ENCODE measurements at regions not wholly inside any gene's neighbourhood (a gene's known extent, or its start where the extent isn't known, plus 50 kb on each side); places are given as distances from the start of the nearest gene placed in this dataset.

- Mint-ChIP-seq H3K36me3 (no peaks in the 10 kb centered on the region), H3K27me3 (peaks cover 9% of the 10 kb centered on the region), H3K9me3 (ENCODE audit: low read depth) (no peaks in the 10 kb centered on the region), H3K4me3 (no peak overlapping the region), H3K4me1 (ENCODE audit: low read depth) (peaks cover 2% of the 10 kb centered on the region), H3K27ac (no peak overlapping the region)
Observed at GRCh38 chr20:52267418-52267817, 75.8 kb upstream of the ZFP64 start.

DNA sequence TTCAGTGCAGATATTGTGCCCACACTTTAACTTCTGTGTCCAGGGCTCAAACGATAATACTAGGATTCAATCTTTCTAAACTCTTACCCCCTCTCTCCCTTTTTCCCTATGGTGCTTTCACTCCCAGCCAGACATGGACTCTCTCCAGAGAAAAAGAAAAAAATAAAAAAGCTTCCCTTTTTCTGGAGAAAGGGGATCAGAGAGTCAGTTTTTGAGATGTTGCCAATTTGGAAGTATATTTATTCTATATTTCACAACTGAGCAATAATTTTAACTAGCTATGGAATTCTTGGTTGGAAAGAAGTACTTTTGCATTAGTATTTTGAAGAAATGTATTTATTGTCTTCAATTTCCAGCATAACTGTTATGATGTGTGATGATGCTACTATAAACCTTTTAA, 72.2 kb upstream of the ZFP64 start:
- no peaks in the 10 kb centered on the region for H3K36me3 Mint-ChIP-seq
- peaks cover 2% of the 10 kb centered on the region for H3K4me1 Mint-ChIP-seq (ENCODE audit: low read depth)
- H3K27me3 Mint-ChIP-seq = peaks cover 9% of the 10 kb centered on the region
- no peak overlapping the region for H3K4me3 Mint-ChIP-seq
- no peak overlapping the region for H3K27ac Mint-ChIP-seq
- no peaks in the 10 kb centered on the region for H3K9me3 Mint-ChIP-seq (ENCODE audit: low read depth)

DNA sequence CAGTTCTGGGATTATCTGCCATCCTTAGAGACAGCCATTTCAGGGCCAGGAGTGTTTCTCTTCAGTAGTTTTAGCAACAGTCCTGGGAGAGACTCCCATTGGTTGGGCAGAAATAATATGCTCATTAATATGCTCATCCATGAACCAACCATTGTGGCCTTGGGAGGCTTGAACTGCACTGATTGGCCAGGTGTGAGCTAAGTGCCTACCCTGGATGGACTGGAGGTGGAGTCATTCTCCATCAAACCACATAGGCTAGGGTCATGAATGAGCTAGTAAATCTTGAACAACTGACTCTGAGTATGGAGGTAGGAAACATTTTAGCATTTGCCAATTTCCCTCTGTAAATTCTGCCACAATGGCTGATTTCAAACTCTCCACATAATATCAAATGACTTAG, 70.2 kb upstream of the ZFP64 start:
- Mint-ChIP-seq H3K27ac (no peak overlapping the region), H3K4me1 (ENCODE audit: low read depth) (peaks cover 2% of the 10 kb centered on the region), H3K27me3 (peaks cover 11% of the 10 kb centered on the region), H3K9me3 (ENCODE audit: low read depth) (peaks cover 4% of the 10 kb centered on the region), H3K4me3 (no peak overlapping the region), H3K36me3 (peaks cover 3% of the 10 kb centered on the region)

DNA sequence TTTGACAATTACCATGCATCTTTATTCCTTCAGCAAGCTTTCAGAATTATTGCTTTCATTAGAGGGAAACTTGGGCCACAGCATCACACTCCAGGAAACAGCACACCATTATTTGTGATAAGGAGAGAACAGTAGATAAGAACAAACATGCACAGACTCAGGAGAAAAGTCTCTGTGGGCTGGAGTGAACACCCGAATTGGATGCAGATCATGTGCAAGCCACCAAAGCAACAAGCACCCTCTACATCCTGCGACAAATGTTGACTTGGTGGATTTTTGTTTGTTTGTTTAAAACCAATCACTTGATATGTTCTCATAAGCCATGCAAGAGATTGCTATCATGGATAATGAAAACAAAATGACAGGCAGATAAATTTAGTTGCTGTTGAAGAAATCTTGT, 67.7 kb upstream of the ZFP64 start:
- H3K9me3 Mint-ChIP-seq (ENCODE audit: low read depth) = peaks cover 4% of the 10 kb centered on the region
- H3K36me3 Mint-ChIP-seq = peaks cover 3% of the 10 kb centered on the region
- no peak overlapping the region for H3K27ac Mint-ChIP-seq
- H3K4me1 Mint-ChIP-seq (ENCODE audit: low read depth) = no peaks in the 10 kb centered on the region
- H3K27me3 Mint-ChIP-seq = peaks cover 5% of the 10 kb centered on the region
- no peak overlapping the region for H3K4me3 Mint-ChIP-seq

GRCh38 chr20:52256454-52256853, 64.9 kb upstream of the ZFP64 start:
- Mint-ChIP-seq H3K36me3 (peaks cover 7% of the 10 kb centered on the region), H3K27me3 (peaks cover 2% of the 10 kb centered on the region), H3K27ac (no peak overlapping the region)

GRCh38 chr20:52252664-52253063, 61.1 kb upstream of the ZFP64 start:
- peaks cover 4% of the 10 kb centered on the region for H3K27me3 Mint-ChIP-seq
- no peak overlapping the region for H3K27ac Mint-ChIP-seq
- H3K9me3 Mint-ChIP-seq (ENCODE audit: low read depth) = peaks cover under 1% of the 10 kb centered on the region
- H3K4me3 Mint-ChIP-seq = no peak overlapping the region
- H3K36me3 Mint-ChIP-seq = peaks cover 3% of the 10 kb centered on the region
- no peaks in the 10 kb centered on the region for H3K4me1 Mint-ChIP-seq (ENCODE audit: low read depth)

More at GRCh38 chr20:52256454-52256853, 64.9 kb upstream of the ZFP64 start:
- Mint-ChIP-seq H3K9me3 (ENCODE audit: low read depth) (peaks cover 4% of the 10 kb centered on the region), H3K4me1 (ENCODE audit: low read depth) (no peaks in the 10 kb centered on the region), H3K4me3 (no peak overlapping the region)

GRCh38 chr20:52251827-52252226, 60.2 kb upstream of the ZFP64 start:
- Mint-ChIP-seq H3K27ac (no peak overlapping the region), H3K9me3 (ENCODE audit: low read depth) (no peaks in the 10 kb centered on the region), H3K4me1 (ENCODE audit: low read depth) (no peaks in the 10 kb centered on the region), H3K4me3 (no peak overlapping the region), H3K27me3 (peaks cover 4% of the 10 kb centered on the region), H3K36me3 (peaks cover 3% of the 10 kb centered on the region)

DNA sequence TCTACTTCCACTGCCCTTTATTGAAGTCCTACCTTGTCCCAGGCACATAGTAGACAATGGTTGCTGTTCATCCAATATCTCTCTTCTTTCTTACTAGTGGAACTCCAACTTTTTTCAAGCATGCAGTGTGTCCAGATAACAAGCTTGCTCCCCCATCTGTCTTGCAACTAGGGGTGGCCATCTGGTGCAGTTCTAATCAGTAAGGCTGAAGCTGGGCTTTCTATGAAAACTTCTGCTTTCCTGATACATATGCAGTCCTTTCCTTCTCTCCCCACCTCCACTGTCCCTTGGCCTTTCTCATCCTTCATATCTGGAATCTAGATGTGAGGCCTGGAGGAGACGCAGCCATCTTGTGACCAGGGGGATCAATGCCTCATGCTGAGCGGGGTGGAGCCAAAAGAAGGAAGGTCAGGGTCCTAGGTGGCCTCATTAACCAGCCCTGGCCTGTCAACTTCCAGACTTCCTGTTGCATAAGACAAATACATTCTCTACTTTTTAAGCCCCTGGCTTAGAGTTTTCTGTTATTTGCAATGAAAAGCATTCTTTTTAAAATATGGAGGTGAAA, 59.6 kb upstream of the ZFP64 start:
- Mint-ChIP-seq H3K27me3 (peaks cover 4% of the 10 kb centered on the region), H3K4me1 (ENCODE audit: low read depth) (no peaks in the 10 kb centered on the region), H3K9me3 (ENCODE audit: low read depth) (no peaks in the 10 kb centered on the region), H3K4me3 (no peak overlapping the region), H3K36me3 (peaks cover 3% of the 10 kb centered on the region), H3K27ac (no peak overlapping the region)

- no peak overlapping the region for H3K4me3 Mint-ChIP-seq
- peaks cover 4% of the 10 kb centered on the region for H3K27me3 Mint-ChIP-seq
- no peaks in the 10 kb centered on the region for H3K36me3 Mint-ChIP-seq
- no peak overlapping the region for H3K27ac Mint-ChIP-seq
- H3K4me1 Mint-ChIP-seq (ENCODE audit: low read depth) = no peaks in the 10 kb centered on the region
- no peaks in the 10 kb centered on the region for H3K9me3 Mint-ChIP-seq (ENCODE audit: low read depth)
Observed at GRCh38 chr20:52247548-52247947, 56.0 kb upstream of the ZFP64 start.

GRCh38 chr20:52246366-52246765, 54.8 kb upstream of the ZFP64 start:
- no peak overlapping the region for H3K4me3 Mint-ChIP-seq
- peaks cover 4% of the 10 kb centered on the region for H3K27me3 Mint-ChIP-seq
- H3K27ac Mint-ChIP-seq = no peak overlapping the region
- H3K4me1 Mint-ChIP-seq (ENCODE audit: low read depth) = no peaks in the 10 kb centered on the region
- no peaks in the 10 kb centered on the region for H3K36me3 Mint-ChIP-seq
- no peaks in the 10 kb centered on the region for H3K9me3 Mint-ChIP-seq (ENCODE audit: low read depth)

DNA sequence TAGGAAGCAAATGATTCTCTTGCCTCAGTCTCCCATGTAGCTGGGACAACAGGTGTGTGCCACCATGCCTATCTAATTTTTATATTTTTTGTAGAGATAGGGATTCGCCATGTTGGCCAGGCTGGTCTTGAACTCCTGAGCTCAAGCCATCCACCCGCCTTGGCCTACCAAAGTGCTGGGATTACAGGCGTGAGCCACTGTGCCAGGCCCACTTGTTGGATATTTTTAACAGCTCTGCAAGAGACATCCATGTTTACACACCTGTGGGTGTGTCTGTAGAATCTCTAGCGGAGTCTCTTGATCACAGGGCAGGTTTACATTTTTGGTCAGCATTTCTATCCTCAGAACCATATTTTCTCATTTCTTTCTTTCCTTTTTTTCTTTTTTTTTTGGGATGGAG, 53.1 kb upstream of the ZFP64 start:
- H3K36me3 Mint-ChIP-seq = no peaks in the 10 kb centered on the region
- H3K4me3 Mint-ChIP-seq = no peak overlapping the region
- H3K27me3 Mint-ChIP-seq = peaks cover 4% of the 10 kb centered on the region
- H3K9me3 Mint-ChIP-seq (ENCODE audit: low read depth) = no peaks in the 10 kb centered on the region
- H3K27ac Mint-ChIP-seq = no peak overlapping the region
- H3K4me1 Mint-ChIP-seq (ENCODE audit: low read depth) = no peaks in the 10 kb centered on the region

DNA sequence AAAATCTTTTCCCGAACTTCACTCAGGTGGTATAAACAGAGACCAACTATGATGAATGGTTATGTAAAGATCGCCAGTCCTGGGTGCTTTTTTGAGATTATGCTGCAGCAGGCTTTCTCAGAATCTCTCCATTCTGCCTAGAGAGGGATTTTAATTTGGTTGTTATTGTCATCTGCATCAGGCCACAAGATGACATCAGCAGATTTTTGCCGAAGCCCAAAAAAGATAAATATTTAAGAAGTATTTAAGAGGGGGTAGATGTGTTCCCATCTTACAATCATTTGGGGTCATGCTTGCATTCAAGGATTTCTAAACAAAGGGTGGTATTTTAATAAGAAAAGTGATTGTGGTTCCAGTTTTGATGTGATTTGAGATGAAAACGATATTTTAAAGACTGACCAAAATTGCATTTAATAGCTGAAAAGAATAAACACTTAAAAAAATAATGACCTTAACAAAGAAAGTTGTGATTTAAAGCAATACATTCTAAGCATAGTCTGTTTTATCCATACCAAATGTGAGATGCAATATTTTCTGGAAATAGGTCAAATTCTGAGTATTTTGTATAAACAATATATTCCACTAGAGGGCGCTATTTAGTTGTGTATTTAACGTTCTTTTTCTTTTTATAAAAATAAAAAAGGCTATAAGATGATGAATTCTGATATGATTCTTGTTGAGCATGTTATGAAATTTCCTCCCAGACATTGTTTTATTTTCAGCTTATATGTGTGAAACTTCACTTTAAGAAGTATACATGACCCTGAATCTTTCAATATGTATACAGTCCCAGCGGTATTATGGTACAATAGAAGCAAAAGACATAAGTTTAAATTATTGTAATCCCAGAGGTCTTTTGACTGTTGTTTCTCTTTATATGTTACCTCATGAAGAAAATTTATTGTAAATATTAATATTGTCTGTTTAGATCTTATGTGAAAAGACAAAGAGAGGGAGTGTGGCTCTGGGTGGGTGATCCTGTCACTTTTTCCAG, 51.0 kb upstream of the ZFP64 start:
- Mint-ChIP-seq H3K27me3 (no peaks in the 10 kb centered on the region), H3K9me3 (ENCODE audit: low read depth) (no peaks in the 10 kb centered on the region), H3K4me3 (no peak overlapping the region), H3K36me3 (no peaks in the 10 kb centered on the region), H3K27ac (no peak overlapping the region), H3K4me1 (ENCODE audit: low read depth) (no peaks in the 10 kb centered on the region)
